Stimulated activated CD4-positive, alpha-beta T cell treated with anti-CD3 and anti-CD28 coated beads, Interleukin-2, amount 100 ng/mL, for 24 hours (primary cell): ENCODE measurements at regions not wholly inside any gene's neighbourhood (a gene's known extent, or its start where the extent isn't known, plus 50 kb on each side); places are given as distances from the start of the nearest gene placed in this dataset.
"Not testable (repeated sequence)": the region's sequence is repeated elsewhere in the genome, so short reads cannot be mapped to it uniquely, and the experiment has no call there.

Experiments
- DNase-seq, 2 donors: peaks; one replicate each; pipeline ENCODE4 v3.0.0-alpha.2; 2020

- DNase-seq, result no peak
These were observed 107.9 kb upstream of the FAM174B start for GRCh38 chr15:92763459-92763858.

- not testable (repeated sequence) for DNase-seq
These were observed 112.6 kb upstream of the FAM174B start for GRCh38 chr15:92768131-92768530.

- DNase-seq, result no peak
These were observed 115.1 kb upstream of the FAM174B start for GRCh38 chr15:92770641-92771040.

- DNase-seq, result no peak
These were observed 116.5 kb upstream of the FAM174B start for GRCh38 chr15:92772061-92772460.

GRCh38 chr15:92772626-92773244 is 117.2 kb upstream of the FAM174B start:
- no peak for DNase-seq

- no peak for DNase-seq
These were observed 117.8 kb upstream of the FAM174B start for GRCh38 chr15:92773340-92773739.

GRCh38 chr15:92779874-92780273 is 120.2 kb upstream of the CHD2 start:
- DNase-seq, result no peak

- DNase-seq, result no peak
These were observed 119.3 kb upstream of the CHD2 start for GRCh38 chr15:92780843-92781242.

GRCh38 chr15:92781925-92782453 is 118.1 kb upstream of the CHD2 start:
- DNase-seq, result no peak

- DNase-seq, result no peak
These were observed 113.0 kb upstream of the CHD2 start for GRCh38 chr15:92787116-92787515.

- DNase-seq, result no peak
These were observed 111.9 kb upstream of the CHD2 start for GRCh38 chr15:92788196-92788595.

GRCh38 chr15:92788793-92789192 is 111.3 kb upstream of the CHD2 start:
- DNase-seq, result not testable (repeated sequence)

- no peak for DNase-seq
These were observed 103.9 kb upstream of the CHD2 start for GRCh38 chr15:92796161-92796611.

- DNase-seq, result no peak
These were observed 102.7 kb upstream of the CHD2 start for GRCh38 chr15:92797168-92798052.

GRCh38 chr15:92800013-92800412 is 100.1 kb upstream of the CHD2 start:
- no peak for DNase-seq

GRCh38 chr15:92800416-92801055 is 99.6 kb upstream of the CHD2 start:
- not testable (repeated sequence) for DNase-seq

- not testable (repeated sequence) for DNase-seq
These were observed 98.9 kb upstream of the CHD2 start for GRCh38 chr15:92801056-92801773.

- no peak for DNase-seq
These were observed 98.2 kb upstream of the CHD2 start for GRCh38 chr15:92801774-92802464.

GRCh38 chr15:92803536-92803851 is 96.6 kb upstream of the CHD2 start:
- DNase-seq, result no peak

- DNase-seq, result peak; percentile 84
These were observed 96.1 kb upstream of the CHD2 start for GRCh38 chr15:92803852-92804609.

GRCh38 chr15:92804610-92804936 is 95.6 kb upstream of the CHD2 start:
- not testable (repeated sequence) for DNase-seq
